Muscle layer of colon (tissue), 2 donors: ENCODE measurements at regions not wholly inside any gene's neighbourhood (a gene's known extent, or its start where the extent isn't known, plus 50 kb on each side); places are given as distances from the start of the nearest gene placed in this dataset.

ENCODE experiments used
- H3K27ac ChIP-seq: one replicate; pipeline ENCODE4 v1.7.0; 2013; ENCODE audit warnings: low read depth, mild to moderate bottlenecking, low read length, moderate library complexity
- H3K27me3 ChIP-seq, 2 donors: one replicate each; pipeline ENCODE4 v1.7.0; 2013; ENCODE audit warnings: low read length in 2 of 2, mild to moderate bottlenecking in 2 of 2; ENCODE audit not compliant: insufficient read depth in 2 of 2, control insufficient read depth in 1 of 2
- H3K36me3 ChIP-seq: one replicate; pipeline ENCODE4 v1.7.0; 2013; ENCODE audit warnings: mild to moderate bottlenecking, low read length; ENCODE audit not compliant: insufficient read depth
- H3K4me1 ChIP-seq: one replicate; pipeline ENCODE4 v1.7.0; 2013; ENCODE audit warnings: mild to moderate bottlenecking, low read length; ENCODE audit not compliant: insufficient read depth
- H3K4me3 ChIP-seq, 2 donors: one replicate each; pipeline ENCODE4 v1.7.0; 2013; ENCODE audit warnings: low read length in 2 of 2, low read depth in 1 of 2, mild to moderate bottlenecking in 1 of 2, moderate library complexity in 1 of 2
- H3K9ac ChIP-seq: one replicate; pipeline ENCODE4 v1.7.0; 2013; ENCODE audit warnings: low read length
- H3K9me3 ChIP-seq: one replicate; pipeline ENCODE4 v1.7.0; 2013; ENCODE audit warnings: mild to moderate bottlenecking, low read length
- donor health status: abdominal sarcoma.
- donor health status: Adenocarcinoma of cecum.

GRCh38 chr1:209389258-209389657 is 194.3 kb upstream of the CAMK1G start:
- Histone ChIP-seq H3K4me1 (no peaks in the 10 kb centered on the region), H3K9me3 (no peaks in the 10 kb centered on the region), H3K27ac (no peak overlapping the region), H3K4me3 (no peak overlapping the region), H3K27me3 (no peaks in the 10 kb centered on the region), H3K9ac (no peak overlapping the region), H3K36me3 (no peaks in the 10 kb centered on the region)

GRCh38 chr1:209389975-209390374 is 193.5 kb upstream of the CAMK1G start:
- Histone ChIP-seq H3K27me3 (no peaks in the 10 kb centered on the region), H3K4me1 (no peaks in the 10 kb centered on the region), H3K9me3 (no peaks in the 10 kb centered on the region), H3K27ac (no peak overlapping the region), H3K4me3 (no peak overlapping the region), H3K36me3 (no peaks in the 10 kb centered on the region), H3K9ac (no peak overlapping the region)

- no peak overlapping the region for H3K27ac ChIP-seq
- no peak overlapping the region for H3K4me3 ChIP-seq
- no peaks in the 10 kb centered on the region for H3K36me3 ChIP-seq
These were observed 192.8 kb upstream of the CAMK1G start for GRCh38 chr1:209390764-209391163.

GRCh38 chr1:209391792-209392191 is 191.7 kb upstream of the CAMK1G start:
- no peak overlapping the region for H3K27ac ChIP-seq

More at GRCh38 chr1:209390764-209391163, 192.8 kb upstream of the CAMK1G start:
- Histone ChIP-seq H3K4me1 (no peaks in the 10 kb centered on the region), H3K9ac (no peak overlapping the region), H3K27me3 (no peaks in the 10 kb centered on the region), H3K9me3 (no peaks in the 10 kb centered on the region)

GRCh38 chr1:209395169-209395568 is 188.3 kb upstream of the CAMK1G start:
- Histone ChIP-seq H3K9ac (no peak overlapping the region), H3K9me3 (no peaks in the 10 kb centered on the region), H3K36me3 (no peaks in the 10 kb centered on the region), H3K4me1 (peaks cover 21% of the 10 kb centered on the region), H3K27me3 (no peaks in the 10 kb centered on the region), H3K27ac (no peak overlapping the region), H3K4me3 (no peak overlapping the region)

More at GRCh38 chr1:209391792-209392191, 191.7 kb upstream of the CAMK1G start:
- H3K4me3 ChIP-seq = no peak overlapping the region
- H3K9me3 ChIP-seq = no peaks in the 10 kb centered on the region
- no peaks in the 10 kb centered on the region for H3K36me3 ChIP-seq
- no peaks in the 10 kb centered on the region for H3K27me3 ChIP-seq
- H3K4me1 ChIP-seq = no peaks in the 10 kb centered on the region
- no peak overlapping the region for H3K9ac ChIP-seq

- Histone ChIP-seq H3K4me3 (no peak overlapping the region), H3K27ac (peak overlapping the region; percentile 44), H3K9me3 (no peaks in the 10 kb centered on the region), H3K27me3 (no peaks in the 10 kb centered on the region), H3K36me3 (no peaks in the 10 kb centered on the region), H3K9ac (no peak overlapping the region), H3K4me1 (peaks cover 21% of the 10 kb centered on the region)
These were observed 186.1 kb upstream of the CAMK1G start for GRCh38 chr1:209397371-209397770.

- Histone ChIP-seq H3K4me1 (peaks cover 21% of the 10 kb centered on the region), H3K9me3 (no peaks in the 10 kb centered on the region), H3K27ac (peak overlapping the region; percentile 44), H3K27me3 (no peaks in the 10 kb centered on the region), H3K36me3 (no peaks in the 10 kb centered on the region), H3K9ac (no peak overlapping the region), H3K4me3 (no peak overlapping the region)
These were observed 185.6 kb upstream of the CAMK1G start for GRCh38 chr1:209397910-209398309.

GRCh38 chr1:209398313-209398991 is 185.1 kb upstream of the CAMK1G start:
- Histone ChIP-seq H3K27ac (peak overlapping the region; percentile 3), H3K27me3 (no peaks in the 10 kb centered on the region), H3K36me3 (no peaks in the 10 kb centered on the region), H3K4me3 (no peak overlapping the region), H3K9ac (no peak overlapping the region), H3K4me1 (peaks cover 21% of the 10 kb centered on the region), H3K9me3 (no peaks in the 10 kb centered on the region)

GRCh38 chr1:209399800-209400199 is 183.7 kb upstream of the CAMK1G start:
- Histone ChIP-seq H3K4me1 (peaks cover 21% of the 10 kb centered on the region), H3K4me3 (no peak overlapping the region), H3K27ac (no peak overlapping the region), H3K27me3 (no peaks in the 10 kb centered on the region), H3K9ac (no peak overlapping the region), H3K36me3 (no peaks in the 10 kb centered on the region), H3K9me3 (no peaks in the 10 kb centered on the region)

GRCh38 chr1:209400351-209401220 is 182.9 kb upstream of the CAMK1G start:
- Histone ChIP-seq H3K4me3 (no peak overlapping the region), H3K36me3 (no peaks in the 10 kb centered on the region), H3K4me1 (peaks cover 21% of the 10 kb centered on the region), H3K9ac (no peak overlapping the region), H3K27me3 (no peaks in the 10 kb centered on the region), H3K27ac (no peak overlapping the region), H3K9me3 (no peaks in the 10 kb centered on the region)

GRCh38 chr1:209402697-209403096 is 180.8 kb upstream of the CAMK1G start:
- Histone ChIP-seq H3K9me3 (no peaks in the 10 kb centered on the region), H3K36me3 (no peaks in the 10 kb centered on the region), H3K27me3 (no peaks in the 10 kb centered on the region), H3K27ac (no peak overlapping the region), H3K4me1 (peaks cover 17% of the 10 kb centered on the region), H3K4me3 (no peak overlapping the region), H3K9ac (no peak overlapping the region)
